H1 (cell line): ENCODE measurements at regions not wholly inside any gene's neighbourhood (a gene's known extent, or its start where the extent isn't known, plus 50 kb on each side); places are given as distances from the start of the nearest gene placed in this dataset.

ENCODE experiments used
- CHD2 ChIP-seq: IDR thresholded peaks from 2 replicates; pipeline ENCODE4 v1.6.1; 2012; ENCODE audit warnings: low read length, improper control_type of control experiment
- CTCF ChIP-seq, 3 experiments: IDR thresholded peaks; 1 replicate in 2 of 3; 2 replicates in 1 of 3; pipeline versions ENCODE4 v1.5.1 to v1.6.1; 2011; ENCODE audit warnings: low read length in 3 of 3, mild to moderate bottlenecking in 3 of 3, inconsistent platforms in 2 of 3, low read depth in 1 of 3, moderate library complexity in 1 of 3; ENCODE audit not compliant: insufficient read depth in 1 of 3; ENCODE audit errors: control extremely low read depth in 1 of 3
- EZH2 ChIP-seq: fragments of 200-600 bp; sonication (generic); IDR thresholded peaks from 2 replicates; pipeline ENCODE4 v1.7.1; 2012; ENCODE audit warnings: low read depth, mild to moderate bottlenecking, moderate library complexity, low read length, inconsistent platforms; ENCODE audit not compliant: severe bottlenecking
- KDM5A ChIP-seq: fragments of 200-600 bp; IDR thresholded peaks from 2 replicates; pipeline ENCODE4 v1.7.1; 2012; ENCODE audit warnings: mild to moderate bottlenecking, low read length, inconsistent platforms, mixed read lengths
- NRF1 ChIP-seq: IDR thresholded peaks from 2 replicates; pipeline ENCODE4 v1.6.1; 2011; ENCODE audit warnings: mild to moderate bottlenecking, low read depth, low read length, improper control_type of control experiment
- PHF8 ChIP-seq: fragments of 200-600 bp; sonication (generic); conservative IDR thresholded peaks from 2 replicates; pipeline ENCODE4 v1.7.1; 2012; ENCODE audit warnings: low read depth, mild to moderate bottlenecking, inconsistent platforms, low read length, moderate library complexity
- SP1 ChIP-seq: IDR thresholded peaks from 2 replicates; pipeline ENCODE4 v1.6.1; 2011; ENCODE audit warnings: low read depth, low read length
- TF ChIP-seq, protein P1 (sequence below): IDR thresholded peaks from 2 replicates; pipeline ENCODE4 v1.6.1; 2011; ENCODE audit warnings: low read depth, mild to moderate bottlenecking, low read length; ENCODE audit not compliant: insufficient read depth

DNA sequence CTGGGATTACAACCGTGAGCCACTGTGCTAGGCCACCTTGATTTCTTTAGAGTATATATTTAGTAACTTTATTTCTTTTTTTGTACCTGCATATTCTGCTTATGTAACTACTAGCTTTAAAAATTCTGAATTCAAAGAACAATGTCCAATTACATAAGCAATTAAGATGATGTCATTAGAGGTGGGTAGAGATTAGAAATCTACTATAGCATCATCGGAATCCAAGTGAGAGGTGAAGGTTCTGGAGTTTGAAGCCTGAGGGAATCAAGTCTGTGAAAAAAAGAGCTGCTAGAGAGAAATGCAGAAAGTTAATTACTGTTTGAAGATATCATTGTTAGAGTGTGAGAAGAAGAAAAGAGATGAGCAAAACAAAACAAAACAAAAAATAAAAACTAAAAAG lies 79.0 kb upstream of the ENPEP start:
- TF ChIP-seq CHD2 = no peak
- TF ChIP-seq CTCF (IDR thresholded peaks at IDR 0.05; ENCODE audit: control extremely low read depth in 1 of 3, insufficient read depth in 1 of 3, low read depth in 1 of 3, low read length in 3 of 3) = no peak
- no peak for TF ChIP-seq KDM5A
- TF ChIP-seq SP1 = no peak
- no peak for TF ChIP-seq EZH2
- TF ChIP-seq PHF8 = no peak
- TF ChIP-seq, protein P1, sequence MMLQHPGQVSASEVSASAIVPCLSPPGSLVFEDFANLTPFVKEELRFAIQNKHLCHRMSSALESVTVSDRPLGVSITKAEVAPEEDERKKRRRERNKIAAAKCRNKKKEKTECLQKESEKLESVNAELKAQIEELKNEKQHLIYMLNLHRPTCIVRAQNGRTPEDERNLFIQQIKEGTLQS = no peak
- TF ChIP-seq NRF1 = no peak
